ENCODE measurements at regions not wholly inside any gene's neighbourhood (a gene's known extent, or its start where the extent isn't known, plus 50 kb on each side); places are given as distances from the start of the nearest gene placed in this dataset.

DNA sequence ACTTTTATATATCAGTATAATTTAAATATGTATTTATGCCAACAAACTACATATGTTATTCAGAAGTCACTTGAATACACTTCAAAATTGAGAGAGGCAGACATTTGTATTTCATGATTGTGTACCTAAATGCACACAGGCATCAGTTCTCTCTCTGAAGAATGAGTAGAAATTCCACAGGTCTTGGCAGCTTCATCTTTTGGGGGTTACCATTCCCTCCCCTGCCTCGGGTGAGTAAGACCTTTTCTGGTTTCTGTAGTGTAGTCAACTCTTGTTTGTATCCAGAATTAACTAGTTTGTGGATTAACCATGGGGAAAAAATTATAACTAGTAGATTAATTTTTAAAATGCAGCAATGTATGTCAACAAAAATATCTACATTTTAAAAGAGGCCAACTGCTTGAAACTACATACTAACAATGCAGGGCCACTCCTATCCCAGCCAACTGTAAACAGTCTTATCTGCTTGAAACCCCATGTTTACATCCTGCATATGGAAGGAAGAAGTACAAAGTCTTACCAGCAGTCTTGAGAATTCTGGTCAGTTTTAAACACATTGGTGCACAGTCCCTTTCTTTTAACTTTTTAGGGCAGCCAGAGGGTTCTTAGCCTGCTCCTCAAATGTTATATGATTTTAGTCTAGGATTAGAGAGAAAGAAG is 339.6 kb upstream of the KIF2A start:
- DNase-seq (ENCODE audit: low read depth): no peak

DNA sequence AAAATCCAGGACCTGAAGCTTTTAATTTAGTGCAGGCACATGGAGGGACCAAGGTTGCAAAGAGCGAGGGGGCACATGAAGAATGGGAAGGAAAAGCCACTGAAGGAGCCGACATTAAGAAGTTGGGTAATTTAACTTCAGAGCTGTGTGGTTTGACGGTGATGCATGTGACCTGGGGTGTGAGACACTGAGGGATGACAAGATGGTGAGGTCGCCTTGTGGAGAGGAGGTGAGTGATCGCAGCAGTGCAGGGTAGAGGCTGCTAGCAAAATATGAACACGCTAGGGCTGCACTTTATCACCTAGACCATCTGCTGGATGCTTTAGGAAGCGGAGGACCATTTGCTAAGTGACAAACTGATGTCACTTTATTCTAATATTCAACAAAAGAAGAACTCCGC is 339.0 kb upstream of the KIF2A start:
- no peak for DNase-seq (ENCODE audit: low read depth)

DNA sequence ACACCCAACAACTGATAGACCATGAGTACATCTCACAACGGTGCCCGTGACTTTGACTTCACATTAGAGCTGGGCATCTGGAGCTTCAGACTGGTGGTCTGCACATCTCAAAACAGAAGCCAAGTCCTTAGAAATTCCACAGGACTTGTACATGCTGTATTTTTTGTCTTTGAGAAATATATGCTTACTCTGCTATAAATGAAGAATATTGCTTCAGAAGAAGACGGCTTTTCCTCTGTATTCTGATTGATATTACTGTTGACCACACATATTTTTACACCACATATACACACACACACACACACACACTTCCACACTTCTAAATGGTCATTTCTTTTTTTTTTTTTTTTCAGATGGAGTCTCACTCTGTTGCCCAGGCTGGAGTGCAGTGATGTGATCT is 338.3 kb upstream of the KIF2A start:
- DNase-seq (ENCODE audit: low read depth): no peak

DNA sequence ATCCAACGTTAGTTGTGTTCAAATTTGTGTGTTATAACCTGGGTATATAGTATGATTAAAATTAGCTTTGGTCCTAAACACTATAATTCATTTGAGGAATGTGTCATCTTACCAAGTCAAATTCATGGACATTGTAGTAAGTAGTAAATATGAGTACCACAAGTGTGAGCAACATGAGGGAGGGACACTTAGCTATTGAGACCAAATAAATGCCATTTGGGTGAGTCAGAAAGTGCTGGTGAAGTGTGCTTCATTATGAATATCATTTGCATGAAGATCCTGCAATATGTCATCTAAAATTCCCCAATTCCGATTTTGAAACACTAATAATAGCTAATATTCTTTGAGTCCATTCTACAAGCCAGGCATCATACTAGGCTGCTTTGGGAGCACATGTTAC is 336.7 kb upstream of the KIF2A start:
- DNase-seq (ENCODE audit: low read depth): no peak

DNA sequence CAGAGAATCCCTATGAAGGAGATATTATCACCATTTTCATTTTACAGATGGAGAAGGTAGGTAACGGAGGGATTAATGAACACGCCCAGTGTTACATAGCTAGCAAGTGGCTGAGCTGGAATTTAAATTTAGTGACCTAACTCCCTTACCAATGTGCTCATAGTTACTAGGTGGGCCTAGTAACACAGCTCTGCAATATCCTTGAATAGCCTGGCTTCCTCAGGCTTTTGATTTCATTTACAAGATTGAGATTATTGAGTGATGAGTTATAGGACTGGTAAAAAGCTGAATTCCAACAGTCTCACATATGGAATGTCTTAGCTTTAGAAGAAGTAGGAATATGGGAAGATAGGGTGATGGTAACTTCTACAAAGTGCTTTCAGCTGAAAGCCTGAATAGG is 336.3 kb upstream of the KIF2A start:
- no peak for DNase-seq (ENCODE audit: low read depth)

DNA sequence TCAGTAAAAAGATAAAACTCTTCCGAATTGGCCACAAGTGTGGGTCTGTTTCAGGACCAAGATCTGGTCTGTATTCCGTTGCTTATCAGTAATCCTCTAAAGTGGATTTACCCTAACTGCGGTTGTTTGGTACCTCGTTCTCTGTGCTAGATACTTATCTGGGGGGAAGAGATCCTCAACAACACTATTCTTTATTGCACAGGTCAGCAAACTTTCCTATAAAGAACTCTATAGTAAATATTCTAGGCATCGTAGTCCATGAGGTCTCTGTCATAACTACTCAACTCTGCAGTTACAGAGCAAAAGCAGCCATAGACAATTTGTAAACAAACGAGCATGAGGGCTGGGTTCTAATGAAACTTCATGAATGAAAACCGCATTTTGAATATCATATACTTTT is 335.8 kb upstream of the KIF2A start:
- DNase-seq (ENCODE audit: low read depth): no peak

DNA sequence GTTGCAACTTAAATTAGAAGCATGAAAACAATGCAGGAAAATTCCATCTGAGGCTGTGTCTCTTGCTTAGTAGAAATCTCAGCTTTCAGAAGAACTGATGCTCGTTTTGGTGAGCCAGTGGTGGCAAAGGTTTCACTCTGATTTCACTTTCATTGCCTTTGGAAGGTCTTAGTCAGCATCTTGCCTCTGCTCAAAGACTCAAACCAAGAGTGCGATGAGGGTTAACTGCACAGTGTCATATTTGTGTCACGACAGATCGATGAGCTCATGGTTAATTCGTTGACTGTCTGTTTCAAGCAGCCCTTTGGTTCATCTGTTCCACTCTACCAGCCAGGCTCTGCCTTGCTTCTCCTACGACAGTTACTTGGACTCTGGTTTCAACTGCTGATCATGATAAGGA is 331.3 kb upstream of the KIF2A start:
- DNase-seq (ENCODE audit: low read depth): no peak

DNA sequence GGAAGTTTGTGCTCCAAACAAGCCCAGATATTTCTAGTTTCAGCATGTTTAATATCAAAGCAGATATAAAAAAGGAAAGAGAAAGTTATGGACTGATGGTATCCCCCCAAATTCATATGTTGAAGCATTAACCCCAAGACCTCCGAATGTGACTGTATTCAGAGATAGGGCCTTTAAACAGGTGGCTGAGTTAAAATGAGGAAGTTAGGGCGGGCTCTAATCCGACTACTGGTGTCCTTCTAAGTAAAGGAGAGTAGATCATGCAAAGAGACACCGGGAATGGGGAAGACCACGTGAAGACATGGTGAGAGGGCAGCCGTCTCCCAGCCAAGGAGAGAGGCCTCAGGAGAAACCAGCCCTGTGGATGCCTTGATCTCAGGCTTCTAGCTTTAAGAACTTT is 324.1 kb upstream of the KIF2A start:
- no peak for DNase-seq (ENCODE audit: low read depth)

DNA sequence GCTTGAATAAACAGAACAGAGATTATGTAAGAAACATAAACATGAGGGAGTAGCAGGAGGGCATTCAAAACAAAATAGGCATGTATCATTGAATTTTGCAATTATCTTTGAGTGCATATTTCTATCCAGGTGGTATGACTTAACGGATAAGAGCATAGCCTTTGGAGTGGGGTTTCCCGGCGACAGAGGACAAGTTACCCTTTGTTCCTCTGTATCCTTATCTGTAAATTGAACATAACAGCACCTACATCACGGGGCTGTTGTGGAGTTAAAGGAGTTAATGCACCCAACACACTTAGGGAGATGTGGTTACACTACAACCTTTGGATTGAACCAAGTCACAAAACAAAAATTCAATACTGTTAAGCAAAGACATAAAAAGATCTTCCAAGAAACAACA is 314.6 kb upstream of the KIF2A start:
- DNase-seq (ENCODE audit: low read depth): no peak

DNA sequence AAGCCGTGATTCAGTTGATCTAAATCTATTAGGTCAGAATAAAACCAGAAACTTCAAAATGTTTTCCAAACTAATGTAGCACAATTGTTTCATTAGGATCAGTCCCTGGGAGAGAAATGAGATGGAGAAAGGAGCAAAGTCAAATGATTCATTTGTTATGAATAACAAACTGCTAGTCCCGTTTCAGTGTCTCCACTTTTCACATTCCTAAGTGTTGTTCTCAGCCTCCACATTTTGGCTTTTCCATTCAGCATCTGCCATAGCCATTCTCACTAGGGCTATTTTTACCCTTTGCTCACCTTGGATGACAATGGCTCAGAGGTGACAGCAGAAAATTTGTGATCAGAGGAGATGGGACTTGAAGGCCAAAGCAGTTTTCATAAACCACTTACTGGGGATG is 314.1 kb upstream of the KIF2A start:
- no peak for DNase-seq (ENCODE audit: low read depth)

DNA sequence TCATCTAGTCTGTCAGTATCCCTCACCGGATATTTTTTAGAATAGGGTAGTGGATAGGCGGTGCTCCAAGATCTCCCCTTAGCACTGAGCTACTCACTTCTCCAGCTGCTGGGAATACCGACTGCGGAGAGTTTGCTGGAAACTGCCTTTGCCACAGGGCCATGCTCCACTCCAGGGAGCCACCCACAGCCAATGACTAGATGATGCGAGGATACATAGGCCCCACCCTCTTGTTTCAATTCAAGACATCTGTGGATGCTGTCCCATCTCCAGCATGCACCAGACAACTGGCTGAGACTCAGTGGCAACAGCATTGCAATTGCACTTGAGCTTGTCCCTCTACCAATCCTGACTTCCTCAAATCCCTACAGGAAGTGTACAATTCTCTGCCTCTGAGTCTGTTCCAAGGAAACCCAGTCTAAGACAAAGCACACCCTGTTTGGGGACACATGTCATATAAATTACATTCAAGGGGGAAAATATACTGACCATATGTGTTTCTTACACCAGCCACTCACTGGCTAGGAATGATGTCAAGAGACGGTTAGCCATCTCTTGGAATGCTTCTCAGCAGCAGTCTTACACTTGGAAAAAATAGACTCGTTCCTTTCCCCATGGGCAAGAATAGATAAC is 312.6 kb upstream of the KIF2A start:
- DNase-seq (ENCODE audit: low read depth): no peak

DNA sequence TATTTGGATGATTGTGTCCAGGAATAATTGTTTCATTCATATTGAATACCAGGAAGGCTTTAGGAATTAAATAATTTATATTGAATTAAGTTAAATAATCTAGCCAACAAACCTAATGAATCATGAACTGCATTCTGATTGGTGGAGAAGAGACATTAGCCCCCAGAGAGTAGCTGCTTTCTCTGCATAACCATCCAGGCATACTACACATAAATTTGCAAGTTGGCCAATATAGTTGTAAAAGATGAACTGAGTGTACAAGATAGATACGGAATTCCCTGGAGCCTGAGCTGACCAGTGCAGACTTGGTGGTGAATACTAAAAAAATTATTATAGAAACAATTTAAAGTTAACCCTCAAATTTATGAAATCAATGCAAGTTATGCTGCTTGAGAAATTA is 311.8 kb upstream of the KIF2A start:
- no peak for DNase-seq (ENCODE audit: low read depth)

DNA sequence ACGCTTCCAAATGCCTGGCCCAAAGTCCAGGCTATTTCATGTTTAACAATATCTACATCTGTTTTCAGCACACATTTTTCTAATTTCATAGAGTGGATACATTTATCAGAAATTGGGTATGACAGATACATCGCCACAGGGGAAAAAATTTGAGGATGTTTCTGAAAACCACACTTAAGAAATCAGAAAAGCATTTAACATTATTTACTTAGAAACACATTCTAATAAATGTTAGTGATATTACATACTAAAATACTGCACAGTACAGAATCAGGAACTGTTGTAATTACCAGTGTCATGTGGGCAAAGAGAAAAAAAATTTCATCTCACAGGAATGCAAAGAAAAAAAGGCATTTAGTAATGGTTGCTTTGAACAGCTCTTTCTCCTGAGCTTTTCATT is 310.5 kb upstream of the KIF2A start:
- DNase-seq (ENCODE audit: low read depth): no peak

DNA sequence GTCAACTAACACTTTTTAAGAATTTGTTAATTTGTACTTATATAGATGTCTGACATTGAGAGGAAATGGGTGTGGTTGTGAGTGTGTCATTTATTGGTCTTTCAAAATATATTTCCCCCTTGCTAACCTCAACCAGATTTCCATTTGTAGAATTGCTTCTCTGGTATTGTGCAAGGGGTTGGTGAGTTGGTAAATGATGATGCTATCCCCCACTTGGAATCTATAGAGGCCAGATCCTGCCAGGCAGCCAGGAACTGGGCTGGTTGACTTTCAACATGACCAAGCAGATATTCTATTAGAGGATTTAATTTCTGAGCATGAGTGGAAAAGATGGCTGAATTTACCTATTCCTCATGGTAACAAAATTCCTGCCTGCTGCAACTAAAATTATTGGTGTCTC is 306.6 kb upstream of the KIF2A start:
- no peak for DNase-seq (ENCODE audit: low read depth)

DNA sequence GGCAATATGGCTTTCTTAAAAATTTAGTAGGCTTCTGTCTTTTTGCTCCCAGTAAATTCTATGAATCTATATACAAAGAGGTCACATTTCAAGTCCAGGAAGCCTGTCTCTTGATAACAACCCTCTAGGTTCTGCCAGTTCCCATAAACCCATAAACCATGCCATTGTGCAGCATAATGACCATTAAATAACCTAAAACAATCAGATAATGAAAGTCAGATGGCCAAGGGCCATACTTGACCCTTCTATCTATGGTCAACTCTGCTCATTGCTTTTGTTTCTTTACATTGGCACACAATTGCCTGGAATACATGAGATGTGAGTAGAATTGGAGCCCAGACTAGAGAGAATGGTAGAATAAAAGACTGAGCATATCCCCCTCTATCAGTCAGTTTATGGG is 305.4 kb upstream of the KIF2A start:
- DNase-seq (ENCODE audit: low read depth): no peak

DNA sequence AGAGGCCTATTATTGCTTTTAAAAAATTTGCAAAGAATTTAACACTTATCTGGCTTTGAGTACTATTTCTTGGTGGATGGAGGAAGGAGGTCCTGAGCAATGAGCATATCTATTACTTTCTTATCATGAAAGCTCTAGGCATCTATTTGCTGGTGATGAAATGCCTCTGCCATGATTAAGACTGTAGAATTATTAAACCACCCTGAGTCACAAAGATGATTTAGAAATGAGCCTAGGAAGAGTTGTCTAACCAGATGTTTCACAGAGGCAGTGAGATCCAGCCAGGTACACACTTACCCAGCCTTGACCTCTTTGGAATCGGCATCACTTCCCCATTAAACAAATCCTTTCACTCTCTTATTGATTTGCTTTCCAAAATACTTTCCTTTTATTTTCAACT is 304.4 kb upstream of the KIF2A start:
- DNase-seq (ENCODE audit: low read depth): no peak

DNA sequence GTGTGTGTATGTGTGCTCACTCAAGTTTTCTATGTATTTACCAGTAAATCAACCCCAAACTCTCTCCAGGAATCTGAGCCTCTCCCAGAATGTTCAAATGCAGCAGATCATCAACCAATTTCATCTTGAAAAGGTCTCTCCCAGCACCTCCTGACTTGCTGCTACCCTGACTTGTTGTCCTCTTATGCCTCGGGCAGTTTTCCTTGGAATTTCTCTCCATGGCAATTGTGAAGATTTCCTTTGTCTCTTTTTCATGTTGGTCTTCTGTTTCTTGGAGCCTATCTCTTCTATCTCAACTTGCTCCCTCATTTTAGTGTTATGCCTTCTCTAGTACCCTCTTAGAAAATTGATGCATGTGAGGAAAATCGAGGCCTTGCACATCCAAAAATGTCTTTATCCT is 303.6 kb upstream of the KIF2A start:
- no peak for DNase-seq (ENCODE audit: low read depth)

DNA sequence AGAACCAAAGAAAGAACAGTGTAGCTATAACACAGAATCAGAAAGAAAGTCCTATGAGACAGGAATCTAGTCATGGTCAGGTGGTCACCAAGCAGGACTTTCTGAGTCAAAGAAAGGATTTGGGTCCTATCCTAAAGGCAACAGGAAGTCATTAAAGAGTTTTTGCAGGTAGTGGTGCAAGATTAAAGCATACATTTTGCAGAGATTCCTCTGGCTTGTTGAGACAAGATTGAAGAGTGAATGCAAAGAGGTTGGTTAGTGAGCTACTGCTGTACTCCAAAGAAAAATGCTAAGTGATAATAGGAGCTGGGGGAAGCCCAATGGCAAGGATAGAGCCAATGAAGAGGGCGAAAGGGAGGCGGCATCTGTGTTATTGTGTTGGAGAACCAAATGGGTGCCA is 300.5 kb upstream of the KIF2A start:
- DNase-seq (ENCODE audit: low read depth): no peak

DNA sequence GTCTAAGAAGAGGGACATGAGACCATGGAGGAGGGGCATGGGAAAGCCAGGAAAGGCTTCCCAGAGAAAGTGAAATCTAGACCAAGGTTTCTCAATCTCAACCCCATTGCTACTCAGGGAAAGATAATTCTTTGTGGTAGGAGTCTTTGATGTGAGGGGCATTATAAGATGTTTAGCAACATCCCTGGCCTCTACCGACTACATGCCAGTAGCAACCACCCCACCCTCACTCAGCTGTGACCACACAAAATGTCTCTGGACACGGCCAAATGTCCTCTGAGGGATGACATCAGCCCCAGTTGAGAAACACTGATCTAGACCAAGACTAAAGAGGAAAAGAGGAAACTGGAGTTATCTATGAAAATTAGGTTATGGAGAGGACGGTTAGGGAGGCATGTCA is 298.5 kb upstream of the KIF2A start:
- DNase-seq (ENCODE audit: low read depth): no peak

DNA sequence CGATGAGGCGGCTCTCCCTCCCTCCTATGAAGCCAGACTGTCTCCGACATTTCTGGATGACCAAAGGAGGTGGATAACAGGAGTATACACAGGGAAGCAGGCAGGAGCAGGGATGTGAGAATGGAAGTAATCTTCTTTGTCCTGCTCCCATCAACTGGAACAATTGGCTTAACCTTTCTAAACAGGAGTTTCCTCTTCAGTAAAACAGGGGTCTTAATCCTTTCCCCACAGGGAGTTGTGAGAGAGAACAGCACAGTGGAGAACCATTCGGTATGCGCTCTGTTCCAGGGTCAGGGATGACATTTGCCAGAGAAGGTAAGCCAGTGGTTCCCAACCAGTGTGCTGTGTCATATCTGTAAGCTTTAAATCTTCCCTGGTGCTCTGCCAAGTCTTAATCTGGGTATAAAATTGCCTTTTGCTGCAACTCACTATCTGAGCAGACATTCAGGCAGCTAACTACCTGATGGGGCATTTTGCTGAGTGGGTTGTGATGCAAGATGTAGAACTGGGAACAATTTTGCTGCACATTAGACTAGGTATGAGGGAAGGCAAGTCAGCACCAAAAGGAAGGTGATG is 294.8 kb upstream of the KIF2A start:
- no peak for DNase-seq (ENCODE audit: low read depth)

DNA sequence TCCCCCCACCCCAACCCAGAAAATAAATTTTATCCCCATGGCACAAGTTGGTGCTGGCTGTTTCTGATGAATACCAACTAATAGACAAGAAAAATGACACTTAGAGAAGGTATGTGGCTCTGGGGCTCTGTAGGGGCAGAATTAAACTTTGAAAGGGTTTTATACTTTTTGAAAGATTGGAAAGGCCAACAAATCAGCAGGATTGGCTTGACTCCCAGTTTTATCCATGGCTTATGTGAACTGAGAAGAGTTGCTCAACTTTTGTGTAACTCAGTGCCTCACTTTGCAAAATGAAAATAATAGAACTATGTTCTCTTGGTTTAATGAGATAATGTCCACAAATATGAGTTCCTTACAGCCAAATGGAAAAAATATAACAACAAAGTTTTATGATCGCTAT is 288.9 kb upstream of the KIF2A start:
- DNase-seq (ENCODE audit: low read depth): no peak

DNA sequence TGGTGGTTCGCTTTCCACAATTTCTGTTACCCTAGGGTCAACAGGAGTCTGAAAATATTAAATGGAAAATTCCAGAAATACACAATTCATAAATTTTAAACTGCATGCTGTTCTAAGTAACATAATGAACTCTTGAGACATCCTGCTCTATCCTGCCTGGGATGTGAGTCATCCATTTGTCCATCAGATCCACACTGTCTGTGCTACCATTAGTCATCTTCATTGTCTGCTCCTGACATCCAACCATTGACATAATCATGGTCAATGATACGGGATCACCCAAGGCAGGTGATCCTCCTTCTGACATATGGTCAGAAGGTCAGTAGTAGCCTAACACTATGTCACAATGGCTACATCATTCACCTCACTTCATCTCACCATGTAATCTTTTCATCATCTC is 276.7 kb upstream of the KIF2A start:
- no peak for DNase-seq (ENCODE audit: low read depth)

DNA sequence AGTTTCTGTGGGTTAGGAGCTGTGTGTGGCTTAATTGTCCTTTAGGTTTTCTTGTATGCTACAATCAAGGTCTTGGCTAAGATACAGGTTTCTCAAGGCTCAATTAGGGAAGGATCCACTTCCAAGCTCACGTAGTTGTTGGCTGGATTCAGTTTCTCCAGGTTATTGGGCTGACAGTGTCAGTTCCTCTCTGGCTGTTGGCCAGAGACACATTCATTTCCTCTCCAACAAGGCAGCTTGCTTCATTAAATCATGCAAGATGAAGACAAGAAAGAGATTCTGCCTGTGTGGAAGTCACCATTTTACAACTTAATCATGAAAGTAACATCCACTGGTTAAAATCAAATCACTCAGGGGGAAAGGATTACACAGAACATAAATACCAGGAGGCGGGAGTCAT is 275.7 kb upstream of the KIF2A start:
- no peak for DNase-seq (ENCODE audit: low read depth)

DNA sequence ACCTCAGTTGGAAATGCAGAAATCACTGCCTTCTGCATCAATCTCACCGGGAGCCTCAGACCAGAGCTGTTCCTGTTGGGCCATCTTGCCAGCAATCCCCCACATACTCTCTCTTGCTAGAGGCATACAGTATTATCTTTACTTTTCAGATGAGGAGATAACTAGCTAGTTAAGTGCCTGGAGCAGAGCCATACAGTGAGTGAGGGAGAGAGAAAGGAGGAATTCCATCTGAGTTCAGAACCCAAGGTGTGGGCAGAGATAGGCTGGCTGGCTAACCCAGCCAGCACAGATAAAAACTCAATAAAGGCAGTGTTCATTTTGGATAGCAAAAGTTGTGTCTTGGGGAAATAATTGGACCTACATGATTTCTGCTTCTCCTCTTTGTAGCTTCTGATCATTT is 268.0 kb upstream of the KIF2A start:
- no peak for DNase-seq (ENCODE audit: low read depth)
